Liver (tissue), 8 donors: ENCODE measurements at regions not wholly inside any gene's neighbourhood (a gene's known extent, or its start where the extent isn't known, plus 50 kb on each side); places are given as distances from the start of the nearest gene placed in this dataset.

ENCODE experiments used
- DNase-seq: peaks from one replicate; pipeline ENCODE4 v3.0.0-alpha.2; 2017; ENCODE audit warnings: low spot score
- H3K27ac ChIP-seq, 2 donors: one replicate each; pipeline ENCODE4 v1.7.0; 2013; ENCODE audit warnings: inconsistent platforms in 2 of 2, low read length in 2 of 2, control low read depth in 1 of 2, low read depth in 1 of 2, mild to moderate bottlenecking in 1 of 2
- H3K27me3 ChIP-seq, 4 donors: one replicate each; pipeline versions ENCODE4 v1.6.1 to v1.7.0; 2013; ENCODE audit warnings: low read length in 3 of 4, inconsistent platforms in 1 of 4, mild to moderate bottlenecking in 1 of 4, moderate library complexity in 1 of 4; ENCODE audit not compliant: control insufficient read depth in 4 of 4, insufficient read depth in 4 of 4
- H3K36me3 ChIP-seq, 4 donors: one replicate each; pipeline versions ENCODE4 v1.6.1 to v1.7.0; 2013; ENCODE audit warnings: low read length in 3 of 4, mild to moderate bottlenecking in 3 of 4, low read depth in 1 of 4, moderate library complexity in 1 of 4; ENCODE audit not compliant: control insufficient read depth in 4 of 4, insufficient read depth in 3 of 4
- H3K4me1 ChIP-seq, 4 donors: one replicate each; pipeline versions ENCODE4 v1.6.1 to v1.7.0; 2013; ENCODE audit warnings: low read length in 3 of 4, mild to moderate bottlenecking in 3 of 4, moderate library complexity in 1 of 4; ENCODE audit not compliant: control insufficient read depth in 4 of 4, insufficient read depth in 4 of 4
- H3K4me3 ChIP-seq, 3 donors: one replicate each; pipeline versions ENCODE4 v1.6.1 to v1.7.0; 2013; ENCODE audit warnings: low read length in 3 of 3, control low read depth in 1 of 3, low read depth in 1 of 3, mild to moderate bottlenecking in 1 of 3
- H3K9ac ChIP-seq, 2 donors: one replicate each; pipeline ENCODE4 v1.7.0; 2013; ENCODE audit warnings: low read length in 2 of 2, mild to moderate bottlenecking in 2 of 2, moderate library complexity in 2 of 2, control low read depth in 1 of 2, low read depth in 1 of 2
- H3K9me3 ChIP-seq, 4 donors: one replicate each; pipeline versions ENCODE4 v1.6.1 to v1.7.0; 2013; ENCODE audit warnings: low read length in 3 of 4; ENCODE audit not compliant: control insufficient read depth in 4 of 4
- EGR1 ChIP-seq, 2 donors: IDR thresholded peaks; 2 replicates each; pipeline ENCODE4 v1.6.1; 2016 to 2018; ENCODE audit warnings: antibody characterized with exemption in 2 of 2, low read depth in 2 of 2
- FOXA2 ChIP-seq: IDR thresholded peaks from 2 replicates; pipeline ENCODE4 v1.6.1; 2016; ENCODE audit warnings: antibody characterized with exemption
- HNF4A ChIP-seq, 2 donors: conservative IDR thresholded peaks; 2 replicates each; pipeline ENCODE4 v1.6.1; 2016; ENCODE audit warnings: antibody characterized with exemption in 2 of 2, mild to moderate bottlenecking in 2 of 2
- HNF4G ChIP-seq: IDR thresholded peaks from 2 replicates; pipeline ENCODE4 v1.6.1; 2016; ENCODE audit warnings: antibody characterized with exemption
- JUND ChIP-seq, 2 donors: IDR thresholded peaks; 2 replicates each; pipeline ENCODE4 v1.6.1; 2016; ENCODE audit warnings: antibody characterized with exemption in 2 of 2
- NR2F2 ChIP-seq: IDR thresholded peaks from 2 replicates; pipeline ENCODE4 v1.6.1; 2016; ENCODE audit warnings: antibody characterized with exemption
- RAD21 ChIP-seq, 2 donors: IDR thresholded peaks; 2 replicates each; pipeline ENCODE4 v1.6.1; 2016; ENCODE audit warnings: antibody characterized with exemption in 2 of 2, mild to moderate bottlenecking in 2 of 2
- RXRA ChIP-seq, 2 donors: IDR thresholded peaks; 2 replicates each; pipeline ENCODE4 v1.6.1; 2017 to 2018; ENCODE audit warnings: antibody characterized with exemption in 2 of 2, mild to moderate bottlenecking in 1 of 2
- SP1 ChIP-seq: IDR thresholded peaks from 2 replicates; pipeline ENCODE4 v1.6.1; 2018; ENCODE audit warnings: antibody characterized with exemption, mild to moderate bottlenecking
- TAF1 ChIP-seq: conservative IDR thresholded peaks from 2 replicates; pipeline ENCODE4 v1.6.1; 2016; ENCODE audit warnings: antibody characterized with exemption, mild to moderate bottlenecking
- YY1 ChIP-seq: IDR thresholded peaks from 2 replicates; pipeline ENCODE4 v1.6.1; 2016; ENCODE audit warnings: antibody characterized with exemption, mild to moderate bottlenecking
- WGBS: extraction: QIAGEN DNeasy Blood & Tissue Kit; methylation state at CpG from one replicate; pipeline ENCODE4 v1.1.7; 2013; 5-methylcytosine and 5-hydroxymethylcytosine counted together
- TF ChIP-seq, protein P1 (sequence below): fragments of 150-350 bp; IDR thresholded peaks from 2 replicates; pipeline ENCODE4 v1.5.1; 2017; ENCODE audit warnings: improper control_type of control experiment, low read depth, low read length; ENCODE audit not compliant: missing input control
- TF ChIP-seq, protein P2 (sequence below): IDR thresholded peaks from 2 replicates; pipeline ENCODE4 v1.6.1; 2016; ENCODE audit warnings: antibody characterized with exemption, mild to moderate bottlenecking
- TF ChIP-seq, protein P3 (sequence below): IDR thresholded peaks from 2 replicates; pipeline ENCODE4 v1.6.1; 2016; ENCODE audit warnings: antibody characterized with exemption
- TF ChIP-seq, protein P4 (sequence below): IDR thresholded peaks from 2 replicates; pipeline ENCODE4 v1.6.1; 2016; ENCODE audit warnings: antibody characterized with exemption
- TF ChIP-seq, protein P5 (sequence below): IDR thresholded peaks from 2 replicates; pipeline ENCODE4 v1.6.1; 2016; ENCODE audit warnings: antibody characterized with exemption
- donor health status: healthy.
- donor health status: healthy.
- donor health status: healthy.
- donor health status: healthy.
- donor health status: healthy.

DNA sequence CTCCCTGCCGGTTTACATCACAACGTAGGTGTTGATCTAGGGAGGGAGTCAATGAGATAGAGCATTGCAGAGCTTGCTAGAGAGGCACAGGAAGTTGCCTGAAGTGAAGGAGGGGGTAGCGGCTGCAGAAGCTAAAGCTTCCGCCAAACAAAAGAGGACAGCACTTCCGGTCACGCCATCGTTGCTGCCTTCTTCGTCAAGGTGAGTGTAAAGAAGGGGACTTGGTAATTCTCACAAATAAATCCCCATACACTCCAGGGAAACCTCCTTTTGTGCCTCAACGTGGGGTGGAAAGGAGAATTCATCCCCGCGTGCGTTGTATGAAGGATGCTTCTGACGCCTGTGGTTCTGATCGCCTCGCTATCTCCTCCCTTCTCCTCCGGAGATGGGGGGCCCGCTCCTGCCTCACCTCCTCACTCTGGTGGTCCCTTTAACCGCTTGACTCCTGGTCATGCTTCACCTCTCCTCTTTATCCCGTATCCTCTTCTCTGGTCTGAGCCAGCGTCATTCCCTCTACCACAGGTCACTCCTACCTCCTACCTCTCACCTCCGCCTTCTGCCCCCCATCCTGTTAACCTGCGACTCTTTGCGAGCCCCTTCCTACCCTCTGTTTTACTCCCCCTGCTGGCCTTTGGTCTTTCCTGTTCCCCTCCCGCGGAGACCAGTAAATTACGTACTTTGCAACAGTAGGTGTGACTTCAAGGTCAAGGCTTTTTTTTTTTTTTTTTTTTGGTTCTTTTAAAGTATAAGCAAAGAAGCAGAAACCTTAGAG lies 59.9 kb downstream of the GSPT2 start (continued):
- TF ChIP-seq RAD21 (IDR thresholded peaks at IDR 0.05) (peak in 1 of 2 donors; percentile 14), EGR1 (IDR thresholded peaks at IDR 0.05; ENCODE audit: low read depth in 2 of 2) (no peak), YY1 (peak; percentile 46)
- TF ChIP-seq, protein P1, sequence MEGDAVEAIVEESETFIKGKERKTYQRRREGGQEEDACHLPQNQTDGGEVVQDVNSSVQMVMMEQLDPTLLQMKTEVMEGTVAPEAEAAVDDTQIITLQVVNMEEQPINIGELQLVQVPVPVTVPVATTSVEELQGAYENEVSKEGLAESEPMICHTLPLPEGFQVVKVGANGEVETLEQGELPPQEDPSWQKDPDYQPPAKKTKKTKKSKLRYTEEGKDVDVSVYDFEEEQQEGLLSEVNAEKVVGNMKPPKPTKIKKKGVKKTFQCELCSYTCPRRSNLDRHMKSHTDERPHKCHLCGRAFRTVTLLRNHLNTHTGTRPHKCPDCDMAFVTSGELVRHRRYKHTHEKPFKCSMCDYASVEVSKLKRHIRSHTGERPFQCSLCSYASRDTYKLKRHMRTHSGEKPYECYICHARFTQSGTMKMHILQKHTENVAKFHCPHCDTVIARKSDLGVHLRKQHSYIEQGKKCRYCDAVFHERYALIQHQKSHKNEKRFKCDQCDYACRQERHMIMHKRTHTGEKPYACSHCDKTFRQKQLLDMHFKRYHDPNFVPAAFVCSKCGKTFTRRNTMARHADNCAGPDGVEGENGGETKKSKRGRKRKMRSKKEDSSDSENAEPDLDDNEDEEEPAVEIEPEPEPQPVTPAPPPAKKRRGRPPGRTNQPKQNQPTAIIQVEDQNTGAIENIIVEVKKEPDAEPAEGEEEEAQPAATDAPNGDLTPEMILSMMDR, result no peak

DNA sequence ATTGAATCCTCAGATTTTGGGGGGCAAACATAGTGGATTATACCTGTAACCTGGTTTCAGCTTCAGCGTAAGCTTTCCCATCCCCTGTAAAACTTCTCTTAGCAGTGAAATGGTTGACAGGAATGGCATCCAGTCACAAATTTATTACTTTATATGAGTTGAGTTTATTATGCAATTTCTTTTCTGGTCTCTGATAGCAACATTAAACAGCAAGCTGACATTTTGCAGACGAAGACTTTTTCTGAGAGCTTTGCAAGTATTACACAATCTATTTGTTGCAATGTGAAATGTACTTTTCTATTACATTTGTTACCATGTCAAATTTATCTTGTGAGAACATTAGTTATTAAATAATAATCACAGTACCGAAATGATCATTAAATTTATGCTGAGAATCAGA lies 60.6 kb downstream of the GSPT2 start:
- H3K27me3 ChIP-seq, result no peaks in the 10 kb centered on the region
- H3K36me3 ChIP-seq, result peaks cover 0 to 2% (median 0%) of the 10 kb centered on the region in 4 donors
- WGBS, result 38% methylated on average over 3 of the region's 3 CpGs
- peak overlapping the region in 1 of 2 donors; percentile 27 for H3K9ac ChIP-seq
- DNase-seq, result no peak
- no peak for TF ChIP-seq RAD21 (IDR thresholded peaks at IDR 0.05)
- TF ChIP-seq YY1, result peak; percentile 21
- no peaks in the 10 kb centered on the region for H3K9me3 ChIP-seq
- H3K4me1 ChIP-seq, result peaks cover 0 to 3% (median 1%) of the 10 kb centered on the region in 4 donors
- no peak overlapping the region for H3K27ac ChIP-seq
- H3K4me3 ChIP-seq, result peak overlapping the region; percentile 63 to 97 (median 96)

DNA sequence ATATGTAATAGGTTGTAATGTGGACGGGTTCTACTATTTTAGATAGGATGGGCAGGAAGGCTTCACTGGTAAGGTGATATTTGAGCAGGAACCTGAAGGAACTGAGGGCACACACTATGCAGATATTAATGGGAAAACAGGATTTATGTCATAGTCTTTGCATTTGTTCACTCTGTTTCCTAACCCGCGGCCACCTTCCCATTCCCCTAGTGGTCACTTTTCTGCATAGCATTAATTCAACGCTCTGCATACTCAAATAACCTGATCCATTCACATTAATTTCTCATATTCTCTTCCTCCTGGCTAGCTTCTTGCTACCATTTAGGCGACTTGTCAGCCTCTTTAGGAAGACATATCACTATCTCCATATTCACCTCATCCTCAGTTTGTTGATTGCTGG lies 61.5 kb downstream of the GSPT2 start:
- no peak overlapping the region for H3K9ac ChIP-seq
- no peaks in the 10 kb centered on the region for H3K27me3 ChIP-seq
- DNase-seq, result no peak
- TF ChIP-seq, protein P2, sequence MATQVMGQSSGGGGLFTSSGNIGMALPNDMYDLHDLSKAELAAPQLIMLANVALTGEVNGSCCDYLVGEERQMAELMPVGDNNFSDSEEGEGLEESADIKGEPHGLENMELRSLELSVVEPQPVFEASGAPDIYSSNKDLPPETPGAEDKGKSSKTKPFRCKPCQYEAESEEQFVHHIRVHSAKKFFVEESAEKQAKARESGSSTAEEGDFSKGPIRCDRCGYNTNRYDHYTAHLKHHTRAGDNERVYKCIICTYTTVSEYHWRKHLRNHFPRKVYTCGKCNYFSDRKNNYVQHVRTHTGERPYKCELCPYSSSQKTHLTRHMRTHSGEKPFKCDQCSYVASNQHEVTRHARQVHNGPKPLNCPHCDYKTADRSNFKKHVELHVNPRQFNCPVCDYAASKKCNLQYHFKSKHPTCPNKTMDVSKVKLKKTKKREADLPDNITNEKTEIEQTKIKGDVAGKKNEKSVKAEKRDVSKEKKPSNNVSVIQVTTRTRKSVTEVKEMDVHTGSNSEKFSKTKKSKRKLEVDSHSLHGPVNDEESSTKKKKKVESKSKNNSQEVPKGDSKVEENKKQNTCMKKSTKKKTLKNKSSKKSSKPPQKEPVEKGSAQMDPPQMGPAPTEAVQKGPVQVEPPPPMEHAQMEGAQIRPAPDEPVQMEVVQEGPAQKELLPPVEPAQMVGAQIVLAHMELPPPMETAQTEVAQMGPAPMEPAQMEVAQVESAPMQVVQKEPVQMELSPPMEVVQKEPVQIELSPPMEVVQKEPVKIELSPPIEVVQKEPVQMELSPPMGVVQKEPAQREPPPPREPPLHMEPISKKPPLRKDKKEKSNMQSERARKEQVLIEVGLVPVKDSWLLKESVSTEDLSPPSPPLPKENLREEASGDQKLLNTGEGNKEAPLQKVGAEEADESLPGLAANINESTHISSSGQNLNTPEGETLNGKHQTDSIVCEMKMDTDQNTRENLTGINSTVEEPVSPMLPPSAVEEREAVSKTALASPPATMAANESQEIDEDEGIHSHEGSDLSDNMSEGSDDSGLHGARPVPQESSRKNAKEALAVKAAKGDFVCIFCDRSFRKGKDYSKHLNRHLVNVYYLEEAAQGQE, result no peak
- TF ChIP-seq TAF1 (no peak), NR2F2 (no peak), RXRA (IDR thresholded peaks at IDR 0.05) (no peak), EGR1 (IDR thresholded peaks at IDR 0.05; ENCODE audit: low read depth in 2 of 2) (no peak), SP1 (no peak), HNF4A (conservative IDR thresholded peaks at IDR 0.05) (no peak), YY1 (no peak), JUND (IDR thresholded peaks at IDR 0.05) (no peak), FOXA2 (no peak), RAD21 (IDR thresholded peaks at IDR 0.05) (no peak), HNF4G (no peak)
- TF ChIP-seq, protein P3, sequence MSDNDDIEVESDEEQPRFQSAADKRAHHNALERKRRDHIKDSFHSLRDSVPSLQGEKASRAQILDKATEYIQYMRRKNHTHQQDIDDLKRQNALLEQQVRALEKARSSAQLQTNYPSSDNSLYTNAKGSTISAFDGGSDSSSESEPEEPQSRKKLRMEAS, result no peak
- TF ChIP-seq, protein P4, sequence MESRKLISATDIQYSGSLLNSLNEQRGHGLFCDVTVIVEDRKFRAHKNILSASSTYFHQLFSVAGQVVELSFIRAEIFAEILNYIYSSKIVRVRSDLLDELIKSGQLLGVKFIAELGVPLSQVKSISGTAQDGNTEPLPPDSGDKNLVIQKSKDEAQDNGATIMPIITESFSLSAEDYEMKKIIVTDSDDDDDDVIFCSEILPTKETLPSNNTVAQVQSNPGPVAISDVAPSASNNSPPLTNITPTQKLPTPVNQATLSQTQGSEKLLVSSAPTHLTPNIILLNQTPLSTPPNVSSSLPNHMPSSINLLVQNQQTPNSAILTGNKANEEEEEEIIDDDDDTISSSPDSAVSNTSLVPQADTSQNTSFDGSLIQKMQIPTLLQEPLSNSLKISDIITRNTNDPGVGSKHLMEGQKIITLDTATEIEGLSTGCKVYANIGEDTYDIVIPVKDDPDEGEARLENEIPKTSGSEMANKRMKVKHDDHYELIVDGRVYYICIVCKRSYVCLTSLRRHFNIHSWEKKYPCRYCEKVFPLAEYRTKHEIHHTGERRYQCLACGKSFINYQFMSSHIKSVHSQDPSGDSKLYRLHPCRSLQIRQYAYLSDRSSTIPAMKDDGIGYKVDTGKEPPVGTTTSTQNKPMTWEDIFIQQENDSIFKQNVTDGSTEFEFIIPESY, result no peak
- TF ChIP-seq, protein P1, result no peak
- TF ChIP-seq, protein P5, sequence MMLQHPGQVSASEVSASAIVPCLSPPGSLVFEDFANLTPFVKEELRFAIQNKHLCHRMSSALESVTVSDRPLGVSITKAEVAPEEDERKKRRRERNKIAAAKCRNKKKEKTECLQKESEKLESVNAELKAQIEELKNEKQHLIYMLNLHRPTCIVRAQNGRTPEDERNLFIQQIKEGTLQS, result no peak
- no peak overlapping the region for H3K4me3 ChIP-seq
- H3K27ac ChIP-seq, result no peak overlapping the region
- H3K9me3 ChIP-seq, result no peaks in the 10 kb centered on the region
- peaks cover 0 to 2% (median 0%) of the 10 kb centered on the region in 4 donors for H3K36me3 ChIP-seq
- 93% methylated on average over 5 of the region's 5 CpGs for WGBS
- peaks cover 0 to 3% (median 1%) of the 10 kb centered on the region in 4 donors for H3K4me1 ChIP-seq
